ENCODE measurements at regions not wholly inside any gene's neighbourhood (a gene's known extent, or its start where the extent isn't known, plus 50 kb on each side); places are given as distances from the start of the nearest gene placed in this dataset.

DNA sequence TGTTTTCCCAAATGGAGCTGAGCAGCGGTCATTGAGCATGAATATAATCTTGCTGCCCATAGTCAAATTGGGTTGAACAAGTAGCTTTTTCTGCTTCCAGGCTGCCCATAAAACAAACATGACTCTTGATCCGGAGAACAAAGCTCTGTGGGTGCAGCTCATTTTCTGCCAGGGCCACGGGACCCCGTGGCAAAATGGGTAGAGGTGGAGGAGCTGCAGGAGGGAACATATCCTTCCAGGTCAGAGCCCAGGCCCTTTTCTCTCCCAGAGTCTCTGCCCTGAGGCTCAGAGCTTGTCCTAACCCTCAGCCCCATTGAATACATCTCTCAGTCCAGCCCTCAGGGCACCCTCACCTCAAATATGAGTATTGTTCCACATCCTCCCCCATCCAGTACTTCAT lies 151.6 kb upstream of the TWIST2 start:
- DNase-seq (ENCODE audit: low read depth in 2 of 2) = no peak
- Histone ChIP-seq H3K9ac (ENCODE audit: insufficient read depth, low read length) (no peak overlapping the region), H3K79me2 (ENCODE audit: control insufficient read depth, insufficient read depth, low read length) (no peaks in the 10 kb centered on the region), H3K4me3 (replicated peaks in 1 of 4; ENCODE audit: control extremely low read depth in 1 of 4, insufficient read depth in 1 of 4, low read depth in 3 of 4, low read length in 4 of 4) (no peak overlapping the region), H3K4me2 (ENCODE audit: extremely low read depth, insufficient read depth, low read length) (no peak overlapping the region), H3K27me3 (ENCODE audit: control insufficient read depth, insufficient read depth, low read length) (no peaks in the 10 kb centered on the region), H3K36me3 (ENCODE audit: control insufficient read depth, insufficient read depth, low read length) (no peaks in the 10 kb centered on the region), H3K9me3 (ENCODE audit: control insufficient read depth, insufficient read depth, low read depth, low read length) (no peaks in the 10 kb centered on the region), H2AFZ (ENCODE audit: low read length) (no peak overlapping the region), H4K20me1 (ENCODE audit: control insufficient read depth, extremely low read depth, insufficient read depth, low read length) (no peaks in the 10 kb centered on the region), H3K27ac (ENCODE audit: insufficient read depth, low read length) (no peak overlapping the region), H3K4me1 (ENCODE audit: control insufficient read depth, extremely low read depth, insufficient read depth, low read length) (no peaks in the 10 kb centered on the region)
- TF ChIP-seq, protein P1, sequence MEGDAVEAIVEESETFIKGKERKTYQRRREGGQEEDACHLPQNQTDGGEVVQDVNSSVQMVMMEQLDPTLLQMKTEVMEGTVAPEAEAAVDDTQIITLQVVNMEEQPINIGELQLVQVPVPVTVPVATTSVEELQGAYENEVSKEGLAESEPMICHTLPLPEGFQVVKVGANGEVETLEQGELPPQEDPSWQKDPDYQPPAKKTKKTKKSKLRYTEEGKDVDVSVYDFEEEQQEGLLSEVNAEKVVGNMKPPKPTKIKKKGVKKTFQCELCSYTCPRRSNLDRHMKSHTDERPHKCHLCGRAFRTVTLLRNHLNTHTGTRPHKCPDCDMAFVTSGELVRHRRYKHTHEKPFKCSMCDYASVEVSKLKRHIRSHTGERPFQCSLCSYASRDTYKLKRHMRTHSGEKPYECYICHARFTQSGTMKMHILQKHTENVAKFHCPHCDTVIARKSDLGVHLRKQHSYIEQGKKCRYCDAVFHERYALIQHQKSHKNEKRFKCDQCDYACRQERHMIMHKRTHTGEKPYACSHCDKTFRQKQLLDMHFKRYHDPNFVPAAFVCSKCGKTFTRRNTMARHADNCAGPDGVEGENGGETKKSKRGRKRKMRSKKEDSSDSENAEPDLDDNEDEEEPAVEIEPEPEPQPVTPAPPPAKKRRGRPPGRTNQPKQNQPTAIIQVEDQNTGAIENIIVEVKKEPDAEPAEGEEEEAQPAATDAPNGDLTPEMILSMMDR (conservative IDR thresholded peaks at IDR 0.05 in 1 of 2, IDR thresholded peaks at IDR 0.05 in 1 of 2; ENCODE audit: low read depth in 1 of 2, low read length in 2 of 2) = no peak
- no peak for TF ChIP-seq EZH2 (IDR thresholded peaks at IDR 0.05; ENCODE audit: low read length, missing control alignments)

GRCh38 chr2:238696786-238697185 lies 151.1 kb upstream of the TWIST2 start:
- H2AFZ ChIP-seq (ENCODE audit: low read length) = no peak overlapping the region
- no peak overlapping the region for H3K4me3 ChIP-seq (replicated peaks in 1 of 4; ENCODE audit: control extremely low read depth in 1 of 4, insufficient read depth in 1 of 4, low read depth in 3 of 4, low read length in 4 of 4)
- no peaks in the 10 kb centered on the region for H3K36me3 ChIP-seq (ENCODE audit: control insufficient read depth, insufficient read depth, low read length)
- no peak for DNase-seq (ENCODE audit: low read depth in 2 of 2)
- no peaks in the 10 kb centered on the region for H3K4me1 ChIP-seq (ENCODE audit: control insufficient read depth, extremely low read depth, insufficient read depth, low read length)
- TF ChIP-seq, protein P1 (conservative IDR thresholded peaks at IDR 0.05 in 1 of 2, IDR thresholded peaks at IDR 0.05 in 1 of 2; ENCODE audit: low read depth in 1 of 2, low read length in 2 of 2) = no peak
- no peak for TF ChIP-seq EZH2 (IDR thresholded peaks at IDR 0.05; ENCODE audit: low read length, missing control alignments)
- no peaks in the 10 kb centered on the region for H3K27me3 ChIP-seq (ENCODE audit: control insufficient read depth, insufficient read depth, low read length)
- H4K20me1 ChIP-seq (ENCODE audit: control insufficient read depth, extremely low read depth, insufficient read depth, low read length) = no peaks in the 10 kb centered on the region
- no peaks in the 10 kb centered on the region for H3K9me3 ChIP-seq (ENCODE audit: control insufficient read depth, insufficient read depth, low read depth, low read length)
- H3K4me2 ChIP-seq (ENCODE audit: extremely low read depth, insufficient read depth, low read length) = no peak overlapping the region
- no peak overlapping the region for H3K27ac ChIP-seq (ENCODE audit: insufficient read depth, low read length)
- no peak overlapping the region for H3K9ac ChIP-seq (ENCODE audit: insufficient read depth, low read length)
- no peaks in the 10 kb centered on the region for H3K79me2 ChIP-seq (ENCODE audit: control insufficient read depth, insufficient read depth, low read length)

- TF ChIP-seq, protein P1 (conservative IDR thresholded peaks at IDR 0.05 in 1 of 2, IDR thresholded peaks at IDR 0.05 in 1 of 2; ENCODE audit: low read depth in 1 of 2, low read length in 2 of 2) = no peak
- no peak for TF ChIP-seq EZH2 (IDR thresholded peaks at IDR 0.05; ENCODE audit: low read length, missing control alignments)
- H3K27ac ChIP-seq (ENCODE audit: insufficient read depth, low read length) = no peak overlapping the region
- H2AFZ ChIP-seq (ENCODE audit: low read length) = no peak overlapping the region
- no peaks in the 10 kb centered on the region for H3K4me1 ChIP-seq (ENCODE audit: control insufficient read depth, extremely low read depth, insufficient read depth, low read length)
- no peaks in the 10 kb centered on the region for H3K9me3 ChIP-seq (ENCODE audit: control insufficient read depth, insufficient read depth, low read depth, low read length)
- no peaks in the 10 kb centered on the region for H3K36me3 ChIP-seq (ENCODE audit: control insufficient read depth, insufficient read depth, low read length)
- no peaks in the 10 kb centered on the region for H3K27me3 ChIP-seq (ENCODE audit: control insufficient read depth, insufficient read depth, low read length)
- no peak for DNase-seq (ENCODE audit: low read depth in 2 of 2)
- no peak overlapping the region for H3K9ac ChIP-seq (ENCODE audit: insufficient read depth, low read length)
- H3K79me2 ChIP-seq (ENCODE audit: control insufficient read depth, insufficient read depth, low read length) = no peaks in the 10 kb centered on the region
- no peak overlapping the region for H3K4me3 ChIP-seq (replicated peaks in 1 of 4; ENCODE audit: control extremely low read depth in 1 of 4, insufficient read depth in 1 of 4, low read depth in 3 of 4, low read length in 4 of 4)
- H3K4me2 ChIP-seq (ENCODE audit: extremely low read depth, insufficient read depth, low read length) = no peak overlapping the region
- no peaks in the 10 kb centered on the region for H4K20me1 ChIP-seq (ENCODE audit: control insufficient read depth, extremely low read depth, insufficient read depth, low read length)
These were observed 150.5 kb upstream of the TWIST2 start for GRCh38 chr2:238697193-238698071.

All from fibroblast of lung (primary cell).